ENCODE measurements at regions not wholly inside any gene's neighbourhood (a gene's known extent, or its start where the extent isn't known, plus 50 kb on each side); places are given as distances from the start of the nearest gene placed in this dataset.

DNA sequence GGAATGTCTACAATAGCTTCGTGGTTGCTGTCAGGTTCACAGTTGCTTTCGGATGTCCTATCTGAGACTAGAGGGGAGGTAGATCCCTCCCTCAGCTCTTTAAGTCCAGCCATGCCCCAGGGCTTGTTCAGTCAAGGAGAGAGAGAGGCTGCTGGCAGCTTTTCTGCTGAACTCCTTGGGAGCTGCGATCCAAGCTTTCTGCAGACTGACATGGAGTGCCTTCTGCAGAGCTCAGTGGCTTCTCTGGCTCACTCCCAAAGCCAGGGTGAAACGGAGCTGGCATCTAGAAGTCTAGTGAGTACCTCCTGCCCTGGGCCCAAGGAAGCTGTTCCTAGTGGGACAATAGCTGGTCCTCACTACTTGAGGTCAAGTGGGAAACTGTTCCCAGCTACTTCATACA is 62.5 kb downstream of the TMEM17 start:
- TF ChIP-seq FOXA2 (IDR thresholded peaks at IDR 0.05), result no peak
- no peak for TF ChIP-seq SP1 (IDR thresholded peaks at IDR 0.05)
- no peak for TF ChIP-seq YY1 (IDR thresholded peaks at IDR 0.05)
- no peak for TF ChIP-seq RAD21 (IDR thresholded peaks at IDR 0.05)
- TF ChIP-seq, protein P1, sequence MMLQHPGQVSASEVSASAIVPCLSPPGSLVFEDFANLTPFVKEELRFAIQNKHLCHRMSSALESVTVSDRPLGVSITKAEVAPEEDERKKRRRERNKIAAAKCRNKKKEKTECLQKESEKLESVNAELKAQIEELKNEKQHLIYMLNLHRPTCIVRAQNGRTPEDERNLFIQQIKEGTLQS (IDR thresholded peaks at IDR 0.05), result no peak
- TF ChIP-seq, protein P2, sequence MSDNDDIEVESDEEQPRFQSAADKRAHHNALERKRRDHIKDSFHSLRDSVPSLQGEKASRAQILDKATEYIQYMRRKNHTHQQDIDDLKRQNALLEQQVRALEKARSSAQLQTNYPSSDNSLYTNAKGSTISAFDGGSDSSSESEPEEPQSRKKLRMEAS (IDR thresholded peaks at IDR 0.05), result no peak
- TF ChIP-seq RXRA (IDR thresholded peaks at IDR 0.05), result no peak
- no peak for TF ChIP-seq HNF4G (IDR thresholded peaks at IDR 0.05)
- TF ChIP-seq, protein P3, sequence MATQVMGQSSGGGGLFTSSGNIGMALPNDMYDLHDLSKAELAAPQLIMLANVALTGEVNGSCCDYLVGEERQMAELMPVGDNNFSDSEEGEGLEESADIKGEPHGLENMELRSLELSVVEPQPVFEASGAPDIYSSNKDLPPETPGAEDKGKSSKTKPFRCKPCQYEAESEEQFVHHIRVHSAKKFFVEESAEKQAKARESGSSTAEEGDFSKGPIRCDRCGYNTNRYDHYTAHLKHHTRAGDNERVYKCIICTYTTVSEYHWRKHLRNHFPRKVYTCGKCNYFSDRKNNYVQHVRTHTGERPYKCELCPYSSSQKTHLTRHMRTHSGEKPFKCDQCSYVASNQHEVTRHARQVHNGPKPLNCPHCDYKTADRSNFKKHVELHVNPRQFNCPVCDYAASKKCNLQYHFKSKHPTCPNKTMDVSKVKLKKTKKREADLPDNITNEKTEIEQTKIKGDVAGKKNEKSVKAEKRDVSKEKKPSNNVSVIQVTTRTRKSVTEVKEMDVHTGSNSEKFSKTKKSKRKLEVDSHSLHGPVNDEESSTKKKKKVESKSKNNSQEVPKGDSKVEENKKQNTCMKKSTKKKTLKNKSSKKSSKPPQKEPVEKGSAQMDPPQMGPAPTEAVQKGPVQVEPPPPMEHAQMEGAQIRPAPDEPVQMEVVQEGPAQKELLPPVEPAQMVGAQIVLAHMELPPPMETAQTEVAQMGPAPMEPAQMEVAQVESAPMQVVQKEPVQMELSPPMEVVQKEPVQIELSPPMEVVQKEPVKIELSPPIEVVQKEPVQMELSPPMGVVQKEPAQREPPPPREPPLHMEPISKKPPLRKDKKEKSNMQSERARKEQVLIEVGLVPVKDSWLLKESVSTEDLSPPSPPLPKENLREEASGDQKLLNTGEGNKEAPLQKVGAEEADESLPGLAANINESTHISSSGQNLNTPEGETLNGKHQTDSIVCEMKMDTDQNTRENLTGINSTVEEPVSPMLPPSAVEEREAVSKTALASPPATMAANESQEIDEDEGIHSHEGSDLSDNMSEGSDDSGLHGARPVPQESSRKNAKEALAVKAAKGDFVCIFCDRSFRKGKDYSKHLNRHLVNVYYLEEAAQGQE (IDR thresholded peaks at IDR 0.05), result no peak
- TF ChIP-seq, protein P4, sequence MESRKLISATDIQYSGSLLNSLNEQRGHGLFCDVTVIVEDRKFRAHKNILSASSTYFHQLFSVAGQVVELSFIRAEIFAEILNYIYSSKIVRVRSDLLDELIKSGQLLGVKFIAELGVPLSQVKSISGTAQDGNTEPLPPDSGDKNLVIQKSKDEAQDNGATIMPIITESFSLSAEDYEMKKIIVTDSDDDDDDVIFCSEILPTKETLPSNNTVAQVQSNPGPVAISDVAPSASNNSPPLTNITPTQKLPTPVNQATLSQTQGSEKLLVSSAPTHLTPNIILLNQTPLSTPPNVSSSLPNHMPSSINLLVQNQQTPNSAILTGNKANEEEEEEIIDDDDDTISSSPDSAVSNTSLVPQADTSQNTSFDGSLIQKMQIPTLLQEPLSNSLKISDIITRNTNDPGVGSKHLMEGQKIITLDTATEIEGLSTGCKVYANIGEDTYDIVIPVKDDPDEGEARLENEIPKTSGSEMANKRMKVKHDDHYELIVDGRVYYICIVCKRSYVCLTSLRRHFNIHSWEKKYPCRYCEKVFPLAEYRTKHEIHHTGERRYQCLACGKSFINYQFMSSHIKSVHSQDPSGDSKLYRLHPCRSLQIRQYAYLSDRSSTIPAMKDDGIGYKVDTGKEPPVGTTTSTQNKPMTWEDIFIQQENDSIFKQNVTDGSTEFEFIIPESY (IDR thresholded peaks at IDR 0.05), result no peak
- no peak for TF ChIP-seq EGR1 (IDR thresholded peaks at IDR 0.05; ENCODE audit: low read depth in 2 of 2)
- TF ChIP-seq JUND (IDR thresholded peaks at IDR 0.05), result no peak
- TF ChIP-seq GABPA (IDR thresholded peaks at IDR 0.05 in 1 of 2, conservative IDR thresholded peaks at IDR 0.05 in 1 of 2), result no peak
- no peak for TF ChIP-seq HNF4A (conservative IDR thresholded peaks at IDR 0.05)
- no peak for TF ChIP-seq FOXA1 (IDR thresholded peaks at IDR 0.05)
- no peak overlapping the region for H3K9ac ChIP-seq (ENCODE audit: low read depth in 1 of 2, low read length in 2 of 2)
- H3K4me3 ChIP-seq (ENCODE audit: low read depth in 1 of 3, low read length in 3 of 3), result no peak overlapping the region
- no peaks in the 10 kb centered on the region for H3K9me3 ChIP-seq (ENCODE audit: control insufficient read depth in 4 of 4, low read length in 3 of 4)
- H3K27ac ChIP-seq (ENCODE audit: low read depth in 1 of 2, low read length in 2 of 2), result no peak overlapping the region
- no peaks in the 10 kb centered on the region for H3K4me1 ChIP-seq (ENCODE audit: control insufficient read depth in 4 of 4, insufficient read depth in 4 of 4, low read length in 3 of 4)
- DNase-seq (ENCODE audit: low spot score), result peak; percentile 17
- no peaks in the 10 kb centered on the region for H3K27me3 ChIP-seq (ENCODE audit: control insufficient read depth in 4 of 4, insufficient read depth in 4 of 4, low read length in 3 of 4)
- 95% methylated on average over 4 of the region's 4 CpGs for WGBS
- H3K36me3 ChIP-seq (ENCODE audit: control insufficient read depth in 4 of 4, insufficient read depth in 3 of 4, low read depth in 1 of 4, low read length in 3 of 4), result no peaks in the 10 kb centered on the region

DNA sequence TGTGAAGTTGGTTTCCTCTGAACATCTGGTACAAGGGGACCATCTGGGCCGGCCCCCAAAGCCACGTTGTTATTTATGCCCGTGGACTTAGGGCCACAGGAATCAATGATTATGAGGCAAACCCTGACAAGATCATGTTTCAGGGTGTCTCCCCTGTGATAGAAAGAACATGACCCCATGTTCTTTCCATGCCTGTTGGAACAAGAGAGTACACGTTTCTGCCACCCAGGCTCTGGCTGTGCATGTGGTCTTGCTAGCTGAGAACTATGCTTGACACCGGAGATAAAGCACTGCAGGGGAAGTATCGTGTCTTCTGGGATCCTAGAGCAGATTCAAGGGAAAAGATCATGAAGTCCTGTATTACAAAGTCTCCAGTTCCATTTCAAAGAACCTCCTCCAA is 64.2 kb downstream of the TMEM17 start:
- H3K9ac ChIP-seq (ENCODE audit: low read depth in 1 of 2, low read length in 2 of 2), result no peak overlapping the region
- no peak overlapping the region for H3K4me3 ChIP-seq (ENCODE audit: low read depth in 1 of 3, low read length in 3 of 3)
- H3K27me3 ChIP-seq (ENCODE audit: control insufficient read depth in 4 of 4, insufficient read depth in 4 of 4, low read length in 3 of 4), result no peaks in the 10 kb centered on the region
- H3K4me1 ChIP-seq (ENCODE audit: control insufficient read depth in 4 of 4, insufficient read depth in 4 of 4, low read length in 3 of 4), result no peaks in the 10 kb centered on the region
- H3K9me3 ChIP-seq (ENCODE audit: control insufficient read depth in 4 of 4, low read length in 3 of 4), result no peaks in the 10 kb centered on the region
- H3K36me3 ChIP-seq (ENCODE audit: control insufficient read depth in 4 of 4, insufficient read depth in 3 of 4, low read depth in 1 of 4, low read length in 3 of 4), result no peaks in the 10 kb centered on the region
- no peak for DNase-seq (ENCODE audit: low spot score)
- TF ChIP-seq SP1 (IDR thresholded peaks at IDR 0.05) (no peak), YY1 (IDR thresholded peaks at IDR 0.05) (no peak), RXRA (IDR thresholded peaks at IDR 0.05) (no peak), FOXA1 (IDR thresholded peaks at IDR 0.05) (no peak), TAF1 (conservative IDR thresholded peaks at IDR 0.05) (no peak), NR2F2 (IDR thresholded peaks at IDR 0.05) (no peak)
- TF ChIP-seq, protein P2 (IDR thresholded peaks at IDR 0.05), result no peak
- TF ChIP-seq, protein P3 (IDR thresholded peaks at IDR 0.05), result no peak
- no peak overlapping the region for H3K27ac ChIP-seq (ENCODE audit: low read depth in 1 of 2, low read length in 2 of 2)
- WGBS, result 88% methylated on average over 6 of the region's 6 CpGs

Measured in liver (tissue), 7 donors.